GM19023 (cell line): ENCODE measurements at regions not wholly inside any gene's neighbourhood (a gene's known extent, or its start where the extent isn't known, plus 50 kb on each side); places are given as distances from the start of the nearest gene placed in this dataset.
A peak's percentile ranks its signal among the peaks of the same experiment; 100 is the strongest.
"Not testable (repeated sequence)": the region's sequence is repeated elsewhere in the genome, so short reads cannot be mapped to it uniquely, and the experiment has no call there.

Source experiments
- ATAC-seq: cut with Tn5 transposase; IDR thresholded peaks from one replicate; pipeline ENCODE4 v1.9.1; 2021; ENCODE audit warnings: mild to moderate bottlenecking, moderate library complexity; ENCODE audit not compliant: unreplicated experiment

GRCh38 chr12:46670636-46671035, 155.2 kb downstream of the SLC38A4 start:
- ATAC-seq, result no peak

- ATAC-seq, result no peak
Observed at GRCh38 chr12:46669720-46670119, 156.1 kb downstream of the SLC38A4 start.

- ATAC-seq, result no peak
Observed at GRCh38 chr12:46667551-46667950, 158.2 kb downstream of the SLC38A4 start.

- peak; percentile 55 for ATAC-seq
Observed at GRCh38 chr12:46664761-46665287, 161.0 kb downstream of the SLC38A4 start.

GRCh38 chr12:46663318-46663717, 162.5 kb downstream of the SLC38A4 start:
- no peak for ATAC-seq

GRCh38 chr12:46661110-46661845, 164.5 kb downstream of the SLC38A4 start:
- peak; percentile 79 for ATAC-seq

- no peak for ATAC-seq
Observed at GRCh38 chr12:46660719-46661109, 165.1 kb downstream of the SLC38A4 start.

- ATAC-seq, result no peak
Observed at GRCh38 chr12:46660276-46660675, 165.5 kb downstream of the SLC38A4 start.

GRCh38 chr12:46659824-46660223, 166.0 kb downstream of the SLC38A4 start:
- ATAC-seq, result no peak

- ATAC-seq, result no peak
Observed at GRCh38 chr12:46659032-46659650, 166.7 kb downstream of the SLC38A4 start.

- no peak for ATAC-seq
Observed at GRCh38 chr12:46657453-46658411, 168.1 kb downstream of the SLC38A4 start.

GRCh38 chr12:46655984-46656383, 169.8 kb downstream of the SLC38A4 start:
- not testable (repeated sequence) for ATAC-seq

- ATAC-seq, result no peak
Observed at GRCh38 chr12:46653311-46653710, 172.5 kb downstream of the SLC38A4 start.

- no peak for ATAC-seq
Observed at GRCh38 chr12:46652692-46653091, 173.1 kb downstream of the SLC38A4 start.

GRCh38 chr12:46650688-46651087, 175.1 kb downstream of the SLC38A4 start:
- ATAC-seq, result no peak

GRCh38 chr12:46649433-46649832, 176.4 kb downstream of the SLC38A4 start:
- ATAC-seq, result no peak

GRCh38 chr12:46647034-46647433, 178.8 kb downstream of the SLC38A4 start:
- no peak for ATAC-seq

GRCh38 chr12:46641649-46642048, 184.1 kb downstream of the SLC38A4 start:
- not testable (repeated sequence) for ATAC-seq

- ATAC-seq, result no peak
Observed at GRCh38 chr12:46635818-46636217, 190.0 kb downstream of the SLC38A4 start.

- no peak for ATAC-seq
Observed at GRCh38 chr12:46629331-46630229, 196.2 kb downstream of the SLC38A4 start.
